Dendritic cell treated with granulocyte-macrophage colony-stimulating factor and Interleukin-4, amounts not matched to agents 40 ng/mL and 50 ng/mL, for 4 days (primary cell): ENCODE measurements at regions not wholly inside any gene's neighbourhood (a gene's known extent, or its start where the extent isn't known, plus 50 kb on each side); places are given as distances from the start of the nearest gene placed in this dataset.

Experiments
- H3K27ac Mint-ChIP-seq: one replicate; pipeline ENCODE4 v1.8.0; 2022; ENCODE audit warnings: mild to moderate bottlenecking, mixed read lengths
- H3K27me3 Mint-ChIP-seq: one replicate; pipeline ENCODE4 v1.8.0; 2022; ENCODE audit warnings: mild to moderate bottlenecking, mixed read lengths
- H3K36me3 Mint-ChIP-seq: one replicate; pipeline ENCODE4 v1.8.0; 2022; ENCODE audit warnings: low read depth, mixed read lengths
- H3K4me1 Mint-ChIP-seq: one replicate; pipeline ENCODE4 v1.8.0; 2022; ENCODE audit warnings: low read depth, mixed read lengths
- H3K4me3 Mint-ChIP-seq: one replicate; pipeline ENCODE4 v1.8.0; 2022; ENCODE audit warnings: mild to moderate bottlenecking, moderate library complexity, mixed read lengths
- H3K9me3 Mint-ChIP-seq: one replicate; pipeline ENCODE4 v1.8.0; 2022; ENCODE audit warnings: mixed read lengths
- intact Hi-C: fragments of 100-400 bp; cut with micrococcal nuclease; formaldehyde crosslinking; loops from one replicate; pipeline ENCODE4 v1.15.0; 2022

- intact Hi-C loops = no loop called here
- Mint-ChIP-seq H3K27ac (no peak overlapping the region), H3K36me3 (no peaks in the 10 kb centered on the region), H3K9me3 (no peaks in the 10 kb centered on the region), H3K4me1 (no peaks in the 10 kb centered on the region), H3K4me3 (no peak overlapping the region), H3K27me3 (no peaks in the 10 kb centered on the region)
Observed at GRCh38 chr5:118017536-118017935, 970.8 kb downstream of the DTWD2 start.

GRCh38 chr5:118016396-118016795 is 972.0 kb downstream of the DTWD2 start:
- Mint-ChIP-seq H3K4me3 (no peak overlapping the region), H3K27me3 (no peaks in the 10 kb centered on the region), H3K27ac (no peak overlapping the region), H3K36me3 (no peaks in the 10 kb centered on the region), H3K9me3 (no peaks in the 10 kb centered on the region), H3K4me1 (no peaks in the 10 kb centered on the region)
- intact Hi-C loops = no loop called here

GRCh38 chr5:118015511-118015910 is 972.8 kb downstream of the DTWD2 start:
- Mint-ChIP-seq H3K9me3 (no peaks in the 10 kb centered on the region), H3K4me1 (no peaks in the 10 kb centered on the region)

GRCh38 chr5:118009741-118010297 is 978.5 kb downstream of the DTWD2 start:
- no peaks in the 10 kb centered on the region for H3K36me3 Mint-ChIP-seq
- H3K4me3 Mint-ChIP-seq = no peak overlapping the region
- H3K4me1 Mint-ChIP-seq = peaks cover 5% of the 10 kb centered on the region
- H3K27me3 Mint-ChIP-seq = no peaks in the 10 kb centered on the region
- H3K9me3 Mint-ChIP-seq = no peaks in the 10 kb centered on the region
- H3K27ac Mint-ChIP-seq = no peak overlapping the region
- intact Hi-C loops = no loop called here

More at GRCh38 chr5:118015511-118015910, 972.8 kb downstream of the DTWD2 start:
- H3K27me3 Mint-ChIP-seq = no peaks in the 10 kb centered on the region
- H3K36me3 Mint-ChIP-seq = no peaks in the 10 kb centered on the region
- H3K27ac Mint-ChIP-seq = no peak overlapping the region
- H3K4me3 Mint-ChIP-seq = no peak overlapping the region
- intact Hi-C loops = no loop called here

GRCh38 chr5:118008779-118009178 is 979.6 kb downstream of the DTWD2 start:
- Mint-ChIP-seq H3K36me3 (no peaks in the 10 kb centered on the region), H3K4me1 (peaks cover 5% of the 10 kb centered on the region), H3K27me3 (no peaks in the 10 kb centered on the region), H3K4me3 (no peak overlapping the region), H3K9me3 (no peaks in the 10 kb centered on the region), H3K27ac (no peak overlapping the region)
- intact Hi-C loops = no loop called here

- intact Hi-C loops = no loop called here
- H3K4me3 Mint-ChIP-seq = no peak overlapping the region
- H3K36me3 Mint-ChIP-seq = no peaks in the 10 kb centered on the region
- no peaks in the 10 kb centered on the region for H3K27me3 Mint-ChIP-seq
- H3K27ac Mint-ChIP-seq = no peak overlapping the region
- H3K4me1 Mint-ChIP-seq = peaks cover 5% of the 10 kb centered on the region
- H3K9me3 Mint-ChIP-seq = no peaks in the 10 kb centered on the region
Observed at GRCh38 chr5:118007262-118007661, 981.1 kb downstream of the DTWD2 start.

- no peak overlapping the region for H3K27ac Mint-ChIP-seq
- intact Hi-C loops = no loop called here
- no peaks in the 10 kb centered on the region for H3K36me3 Mint-ChIP-seq
- H3K9me3 Mint-ChIP-seq = no peaks in the 10 kb centered on the region
- H3K4me1 Mint-ChIP-seq = peaks cover 5% of the 10 kb centered on the region
- H3K27me3 Mint-ChIP-seq = no peaks in the 10 kb centered on the region
- no peak overlapping the region for H3K4me3 Mint-ChIP-seq
Observed at GRCh38 chr5:118006219-118006618, 982.1 kb downstream of the DTWD2 start.

- peaks cover 8% of the 10 kb centered on the region for H3K9me3 Mint-ChIP-seq
- H3K36me3 Mint-ChIP-seq = no peaks in the 10 kb centered on the region
- intact Hi-C loops = no loop called here
- H3K27me3 Mint-ChIP-seq = no peaks in the 10 kb centered on the region
- H3K4me3 Mint-ChIP-seq = no peak overlapping the region
- no peaks in the 10 kb centered on the region for H3K4me1 Mint-ChIP-seq
- no peak overlapping the region for H3K27ac Mint-ChIP-seq
Observed at GRCh38 chr5:117999939-118000549, 988.3 kb downstream of the DTWD2 start.

GRCh38 chr5:117982691-117983090 is 1005.7 kb downstream of the DTWD2 start:
- Mint-ChIP-seq H3K9me3 (peaks cover 9% of the 10 kb centered on the region), H3K27me3 (no peaks in the 10 kb centered on the region), H3K4me3 (no peak overlapping the region), H3K4me1 (no peaks in the 10 kb centered on the region), H3K27ac (no peak overlapping the region), H3K36me3 (no peaks in the 10 kb centered on the region)
- intact Hi-C loops = no loop called here

GRCh38 chr5:117973785-117974184 is 1014.6 kb downstream of the DTWD2 start:
- intact Hi-C loops = no loop called here
- Mint-ChIP-seq H3K27ac (no peak overlapping the region), H3K27me3 (no peaks in the 10 kb centered on the region), H3K4me1 (no peaks in the 10 kb centered on the region), H3K4me3 (no peak overlapping the region), H3K36me3 (no peaks in the 10 kb centered on the region), H3K9me3 (peaks cover 19% of the 10 kb centered on the region)

- H3K36me3 Mint-ChIP-seq = no peaks in the 10 kb centered on the region
- H3K4me3 Mint-ChIP-seq = no peak overlapping the region
- no peaks in the 10 kb centered on the region for H3K4me1 Mint-ChIP-seq
- intact Hi-C loops = no loop called here
- H3K9me3 Mint-ChIP-seq = peaks cover 21% of the 10 kb centered on the region
- H3K27ac Mint-ChIP-seq = no peak overlapping the region
- H3K27me3 Mint-ChIP-seq = no peaks in the 10 kb centered on the region
Observed at GRCh38 chr5:117955831-117956230, 1032.5 kb downstream of the DTWD2 start.

GRCh38 chr5:117954331-117954730 is 1034.0 kb downstream of the DTWD2 start:
- Mint-ChIP-seq H3K4me3 (no peak overlapping the region), H3K4me1 (no peaks in the 10 kb centered on the region), H3K36me3 (no peaks in the 10 kb centered on the region), H3K27me3 (no peaks in the 10 kb centered on the region), H3K9me3 (peaks cover 27% of the 10 kb centered on the region), H3K27ac (no peak overlapping the region)
- intact Hi-C loops = no loop called here

GRCh38 chr5:117953272-117953671 is 1035.1 kb downstream of the DTWD2 start:
- no peak overlapping the region for H3K27ac Mint-ChIP-seq
- H3K36me3 Mint-ChIP-seq = no peaks in the 10 kb centered on the region
- no peaks in the 10 kb centered on the region for H3K27me3 Mint-ChIP-seq
- no peak overlapping the region for H3K4me3 Mint-ChIP-seq
- H3K4me1 Mint-ChIP-seq = no peaks in the 10 kb centered on the region
- intact Hi-C loops = no loop called here
- peaks cover 23% of the 10 kb centered on the region for H3K9me3 Mint-ChIP-seq

GRCh38 chr5:117947836-117948235 is 1040.5 kb downstream of the DTWD2 start:
- no peak overlapping the region for H3K27ac Mint-ChIP-seq
- intact Hi-C loops = no loop called here
- no peaks in the 10 kb centered on the region for H3K36me3 Mint-ChIP-seq
- H3K9me3 Mint-ChIP-seq = peaks cover 21% of the 10 kb centered on the region
- H3K4me3 Mint-ChIP-seq = no peak overlapping the region
- H3K27me3 Mint-ChIP-seq = no peaks in the 10 kb centered on the region
- peaks cover 6% of the 10 kb centered on the region for H3K4me1 Mint-ChIP-seq

GRCh38 chr5:117947121-117947520 is 1041.2 kb downstream of the DTWD2 start:
- Mint-ChIP-seq H3K4me1 (peaks cover 6% of the 10 kb centered on the region), H3K27me3 (no peaks in the 10 kb centered on the region), H3K27ac (no peak overlapping the region), H3K9me3 (peaks cover 27% of the 10 kb centered on the region), H3K4me3 (no peak overlapping the region), H3K36me3 (no peaks in the 10 kb centered on the region)
- intact Hi-C loops = no loop called here
